CD14-positive monocyte (primary cell): ENCODE measurements at regions not wholly inside any gene's neighbourhood (a gene's known extent, or its start where the extent isn't known, plus 50 kb on each side); places are given as distances from the start of the nearest gene placed in this dataset.
"Not testable (repeated sequence)": the region's sequence is repeated elsewhere in the genome, so short reads cannot be mapped to it uniquely, and the experiment has no call there.

Experiments used
- DNase-seq, 3 donors: peaks; one replicate each; pipeline ENCODE4 v3.0.0-alpha.2; 2011 to 2022
- H2AFZ ChIP-seq: 2 replicates; pipeline ENCODE4 v1.6.0; 2012; ENCODE audit warnings: mild to moderate bottlenecking, low read depth, low read length, inconsistent platforms; ENCODE audit not compliant: insufficient read depth, poor library complexity, severe bottlenecking
- H3K27ac ChIP-seq, 2 donors: 1 replicate in 1 of 2; 2 replicates in 1 of 2; pipeline ENCODE4 v1.5.1; 2012 to 2013; ENCODE audit warnings: low read length in 2 of 2, control low read depth in 1 of 2, inconsistent platforms in 1 of 2, low read depth in 1 of 2, mild to moderate bottlenecking in 1 of 2
- H3K27me3 ChIP-seq, 2 donors: one replicate each; pipeline versions ENCODE4 v1.6.0 to v1.6.1; 2011 to 2013; ENCODE audit warnings: low read length in 2 of 2; ENCODE audit not compliant: control insufficient read depth in 2 of 2, insufficient read depth in 2 of 2
- H3K36me3 ChIP-seq, 2 donors: replicated peaks in 1 of 2; 1 replicate in 1 of 2; 2 replicates in 1 of 2; pipeline versions ENCODE4 v1.5.1 to v1.6.1; 2012 to 2013; ENCODE audit warnings: low read length in 2 of 2, control low read depth in 1 of 2, inconsistent platforms in 1 of 2, mild to moderate bottlenecking in 1 of 2; ENCODE audit not compliant: insufficient read depth in 2 of 2, control insufficient read depth in 1 of 2
- H3K4me1 ChIP-seq, 2 donors: 1 replicate in 1 of 2; 2 replicates in 1 of 2; pipeline versions ENCODE4 v1.5.1 to v1.6.1; 2012 to 2013; ENCODE audit warnings: low read length in 2 of 2, control low read depth in 1 of 2, inconsistent platforms in 1 of 2, mild to moderate bottlenecking in 1 of 2, moderate library complexity in 1 of 2; ENCODE audit not compliant: insufficient read depth in 2 of 2, control insufficient read depth in 1 of 2
- H3K4me2 ChIP-seq: replicated peaks from 2 replicates; pipeline ENCODE3; 2012; ENCODE audit warnings: low read length, moderate library complexity, mild to moderate bottlenecking; ENCODE audit not compliant: poor library complexity, severe bottlenecking; ENCODE audit errors: extremely low read depth
- H3K4me3 ChIP-seq, 3 experiments: fragments of 200-600 bp in 1 of 3; sonication (generic) in 1 of 3; replicated peaks in 1 of 3; 1 replicate in 2 of 3; 2 replicates in 1 of 3; pipeline ENCODE4 v1.5.1; 2011 to 2013; ENCODE audit warnings: low read length in 3 of 3, mild to moderate bottlenecking in 3 of 3, control low read depth in 2 of 3, low read depth in 2 of 3, inconsistent platforms in 1 of 3, moderate library complexity in 1 of 3
- H3K79me2 ChIP-seq: 2 replicates; pipeline ENCODE4 v1.6.0; 2012; ENCODE audit warnings: mild to moderate bottlenecking, control low read depth, inconsistent platforms, low read length, moderate library complexity; ENCODE audit not compliant: insufficient read depth
- H3K9ac ChIP-seq: 2 replicates; pipeline ENCODE4 v1.6.0; 2017; ENCODE audit warnings: low read length, mild to moderate bottlenecking; ENCODE audit not compliant: insufficient read depth, poor library complexity, severe bottlenecking
- H3K9me3 ChIP-seq, 2 donors: replicated peaks in 1 of 2; 1 replicate in 1 of 2; 2 replicates in 1 of 2; pipeline versions ENCODE4 v1.5.1 to v1.6.1; 2012 to 2013; ENCODE audit warnings: low read length in 2 of 2, control low read depth in 1 of 2; ENCODE audit not compliant: control insufficient read depth in 1 of 2, insufficient read depth in 1 of 2
- H4K20me1 ChIP-seq: 2 replicates; pipeline ENCODE4 v1.6.0; 2012; ENCODE audit warnings: mild to moderate bottlenecking, low read length, control low read depth, moderate library complexity; ENCODE audit not compliant: insufficient read depth
- H3K27ac Mint-ChIP-seq, 7 donors: one replicate each; pipeline ENCODE4 v1.8.0; 2020; ENCODE audit warnings: mild to moderate bottlenecking in 7 of 7, mixed read lengths in 7 of 7, moderate library complexity in 6 of 7, inconsistent platforms in 2 of 7
- H3K27me3 Mint-ChIP-seq, 3 donors: one replicate each; pipeline ENCODE4 v1.8.0; 2021 to 2022; ENCODE audit warnings: low read depth in 3 of 3, mild to moderate bottlenecking in 3 of 3, mixed read lengths in 3 of 3, moderate library complexity in 3 of 3, inconsistent platforms in 1 of 3
- H3K36me3 Mint-ChIP-seq, 2 donors: one replicate each; pipeline ENCODE4 v1.8.0; 2020; ENCODE audit warnings: mixed read lengths in 2 of 2, inconsistent platforms in 1 of 2, mild to moderate bottlenecking in 1 of 2
- H3K4me1 Mint-ChIP-seq: one replicate; pipeline ENCODE4 v1.8.0; 2020; ENCODE audit warnings: mild to moderate bottlenecking, mixed read lengths
- H3K4me3 Mint-ChIP-seq, 2 donors: one replicate each; pipeline ENCODE4 v1.8.0; 2020; ENCODE audit warnings: mild to moderate bottlenecking in 2 of 2, mixed read lengths in 2 of 2, moderate library complexity in 1 of 2
- H3K9me3 Mint-ChIP-seq, 7 donors: one replicate each; pipeline ENCODE4 v1.8.0; 2020 to 2022; ENCODE audit warnings: mixed read lengths in 7 of 7, mild to moderate bottlenecking in 6 of 7, moderate library complexity in 6 of 7, inconsistent platforms in 2 of 7
- CTCF ChIP-seq: fragments of 200-600 bp; IDR thresholded peaks from one replicate; pipeline ENCODE4 v1.8.0; 2022; ENCODE audit warnings: antibody characterized with exemption, mild to moderate bottlenecking
- WGBS: methylation state at CpG from one replicate; pipeline ENCODE4 v1.1.5; 2013; ENCODE audit warnings: missing lambda C conversion rate; ENCODE audit not compliant: insufficient coverage; 5-methylcytosine and 5-hydroxymethylcytosine counted together
- intact Hi-C, 2 donors: fragments of 100-400 bp; cut with micrococcal nuclease; formaldehyde crosslinking; loops; one replicate each; pipeline versions ENCODE4 v1.15.0 to v1.15.1; 2023

GRCh38 chr1:233722212-233722979, 108.5 kb downstream of the KCNK1 start:
- Histone ChIP-seq H3K4me3 (no peak overlapping the region), H3K9ac (no peak overlapping the region), H3K27me3 (no peaks in the 10 kb centered on the region), H3K36me3 (no peaks in the 10 kb centered on the region), H3K4me1 (no peaks in the 10 kb centered on the region), H3K79me2 (no peaks in the 10 kb centered on the region), H2AFZ (no peak overlapping the region), H3K27ac (no peak overlapping the region), H4K20me1 (no peaks in the 10 kb centered on the region), H3K9me3 (peaks cover 0 to 15% of the 10 kb centered on the region in 2 donors), H3K4me2 (no peak overlapping the region)
- no peak overlapping the region for H3K4me3 Mint-ChIP-seq
- DNase-seq: no peak
- H3K27me3 Mint-ChIP-seq: peaks cover 0 to 3% (median 1%) of the 10 kb centered on the region in 3 donors
- no peak for TF ChIP-seq CTCF
- 77% methylated on average over 6 of the region's 8 CpGs for WGBS
- H3K27ac Mint-ChIP-seq: no peak overlapping the region
- H3K36me3 Mint-ChIP-seq: no peaks in the 10 kb centered on the region
- H3K9me3 Mint-ChIP-seq: peaks cover 0 to 19% (median 11%) of the 10 kb centered on the region in 7 donors
- H3K4me1 Mint-ChIP-seq: no peaks in the 10 kb centered on the region
- intact Hi-C loops: no loop called here

DNA sequence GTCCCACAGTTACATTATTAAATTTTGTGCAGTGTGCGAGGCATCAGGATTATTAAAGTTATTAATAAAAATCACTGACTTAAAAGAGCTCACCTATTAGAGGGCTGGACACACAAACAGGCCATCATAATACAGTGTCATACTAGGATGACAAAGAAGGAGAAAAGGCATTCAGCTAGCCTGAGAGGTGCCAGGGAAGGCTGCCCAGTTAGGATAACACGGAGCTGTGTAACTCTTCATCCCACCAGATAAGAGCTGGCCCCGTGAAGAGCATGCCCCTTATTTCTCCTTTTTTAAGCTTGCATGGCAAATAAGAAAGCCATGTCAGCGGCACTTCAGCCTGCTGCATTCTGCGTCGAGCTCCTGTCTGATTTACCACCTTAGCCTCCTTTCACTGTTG, 109.5 kb downstream of the KCNK1 start:
- Histone ChIP-seq H3K27ac (no peak overlapping the region), H3K4me1 (no peaks in the 10 kb centered on the region), H3K9me3 (peaks cover 0 to 12% of the 10 kb centered on the region in 2 donors), H3K79me2 (no peaks in the 10 kb centered on the region), H3K36me3 (no peaks in the 10 kb centered on the region), H2AFZ (no peak overlapping the region), H3K27me3 (no peaks in the 10 kb centered on the region), H3K9ac (no peak overlapping the region), H3K4me2 (no peak overlapping the region), H3K4me3 (no peak overlapping the region), H4K20me1 (no peaks in the 10 kb centered on the region)
- Mint-ChIP-seq H3K4me3 (no peak overlapping the region), H3K9me3 (peaks cover 0 to 19% (median 11%) of the 10 kb centered on the region in 7 donors), H3K27ac (no peak overlapping the region), H3K36me3 (no peaks in the 10 kb centered on the region), H3K4me1 (no peaks in the 10 kb centered on the region), H3K27me3 (peaks cover 0 to 3% (median 1%) of the 10 kb centered on the region in 3 donors)
- DNase-seq: no peak
- intact Hi-C loops: no loop called here
- 92% methylated on average over 5 of the region's 6 CpGs for WGBS
- TF ChIP-seq CTCF: no peak

DNA sequence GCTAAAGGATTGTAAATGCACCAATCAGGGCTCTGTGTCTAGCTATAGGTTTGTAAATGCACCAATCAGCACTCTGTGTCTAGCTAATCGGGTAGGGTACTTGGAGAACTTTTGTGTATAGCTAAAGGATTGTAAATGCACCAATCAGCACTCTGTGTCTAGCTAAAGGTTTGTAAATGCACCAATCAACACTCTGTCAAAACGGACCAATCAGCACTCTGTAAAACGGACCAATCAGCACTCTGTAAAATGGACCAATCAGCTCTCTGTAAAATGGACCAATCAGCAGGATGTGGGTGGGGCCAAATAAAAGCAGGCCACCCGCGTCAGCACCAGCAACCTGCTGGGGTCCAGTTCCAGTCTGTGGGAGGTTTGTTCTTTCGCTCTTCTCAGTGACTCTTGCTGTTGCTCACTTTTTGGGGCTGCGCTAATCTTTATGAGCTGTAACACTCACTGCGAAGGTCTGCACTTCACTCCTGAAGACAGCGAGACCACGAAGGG, 110.3 kb downstream of the KCNK1 start:
- Mint-ChIP-seq H3K27ac (peak overlapping the region in 1 of 7 donors; percentile 45), H3K9me3 (peaks cover 2 to 19% (median 11%) of the 10 kb centered on the region in 7 donors)
- H3K79me2 ChIP-seq, H4K20me1 ChIP-seq, H3K4me3 Mint-ChIP-seq, H3K4me3 ChIP-seq, intact Hi-C loops, H2AFZ ChIP-seq, H3K27me3 Mint-ChIP-seq, H3K27me3 ChIP-seq, H3K36me3 ChIP-seq, H3K4me2 ChIP-seq, H3K36me3 Mint-ChIP-seq, H3K4me1 Mint-ChIP-seq, H3K9ac ChIP-seq, DNase-seq, H3K4me1 ChIP-seq, H3K27ac ChIP-seq: not testable (repeated sequence)
- peaks cover 0 to 12% of the 10 kb centered on the region in 2 donors for H3K9me3 ChIP-seq
- WGBS: 83% methylated on average over 7 of the region's 10 CpGs
